A549 (cell line): ENCODE measurements at regions not wholly inside any gene's neighbourhood (a gene's known extent, or its start where the extent isn't known, plus 50 kb on each side); places are given as distances from the start of the nearest gene placed in this dataset.

Experiments used
- ATAC-seq, 2 experiments: fragments of 200-7000 bp in 1 of 2; fragments of >200 bp in 1 of 2; cut with Nextera tagmentation in 1 of 2; cut with Tn5 transposase in 1 of 2; 3 replicates each; pipeline versions ENCODE4 v1.8.0 to v1.9.1; 2018 to 2020; ENCODE audit warnings: mild to moderate bottlenecking in 1 of 2, moderate library complexity in 1 of 2
- CTCF ChIA-PET: fragments of 300-600 bp; sonication (Branson Sonifier 250); formaldehyde crosslinking; extraction: SDS; loops from one replicate; lab custom pipeline; 2021; ENCODE audit warnings: antibody characterized with exemption, inconsistent platforms; lab: Yijun Ruan, JAX
- POLR2A ChIA-PET: fragments of 350-600 bp; formaldehyde crosslinking; extraction: SDS; loops from one replicate; lab custom pipeline; 2021; ENCODE audit warnings: antibody characterized with exemption, inconsistent platforms; lab: Yijun Ruan, JAX
- DNase-seq, 2 experiments: peaks; one replicate each; pipeline versions ENCODE4 v3.0.0 to v3.0.0-alpha.2; 2011 to 2016; ENCODE audit warnings: low read depth in 1 of 2, low spot score in 1 of 2
- FAIRE-seq: peaks from 2 replicates; lab custom pipeline; 2011; peaks lifted over from hg19 to GRCh38; lab: Jason Lieb, UNC
- H3K27ac ChIP-seq, 2 experiments: fragments of >200 bp; sonication (Bioruptor Twin); formaldehyde crosslinking; 3 replicates each; pipeline ENCODE4 v1.5.1; 2016 to 2017
- H3K4me1 ChIP-seq: fragments of >200 bp; sonication (Bioruptor Twin); formaldehyde crosslinking; 3 replicates; pipeline ENCODE4 v1.6.1; 2016
- H3K4me2 ChIP-seq: fragments of >200 bp; sonication (Bioruptor Twin); formaldehyde crosslinking; 3 replicates; pipeline ENCODE4 v1.6.1; 2016
- H3K4me3 ChIP-seq: fragments of >200 bp; sonication (Bioruptor Twin); formaldehyde crosslinking; 3 replicates; pipeline ENCODE4 v1.5.1; 2016
- H3K9me3 ChIP-seq: fragments of >200 bp; sonication (Bioruptor Twin); formaldehyde crosslinking; 3 replicates; pipeline ENCODE4 v1.6.1; 2016
- CHD2 ChIP-seq: fragments of 150-350 bp; IDR thresholded peaks from 2 replicates; pipeline ENCODE4 v1.6.1; 2014; ENCODE audit warnings: low read length; ENCODE audit not compliant: partially characterized antibody
- ELK1 ChIP-seq: fragments of 150-350 bp; IDR thresholded peaks from 2 replicates; pipeline ENCODE4 v1.6.1; 2014; ENCODE audit warnings: low read depth, mild to moderate bottlenecking, low read length
- FOSL2 ChIP-seq, 2 experiments: fragments of 450-650 bp in 1 of 2; fragments of >200 bp in 1 of 2; sonication (Bioruptor Twin) in 1 of 2; formaldehyde crosslinking; IDR thresholded peaks; 2 replicates each; pipeline versions ENCODE4 v1.5.0 to v1.6.1; 2016 to 2020; ENCODE audit warnings: mild to moderate bottlenecking in 1 of 2, moderate library complexity in 1 of 2
- GATA3 ChIP-seq: IDR thresholded peaks from 2 replicates; pipeline ENCODE4 v1.6.1; 2012; ENCODE audit warnings: borderline replicate concordance
- HES2 ChIP-seq: fragments of >200 bp; sonication (Bioruptor Twin); formaldehyde crosslinking; IDR thresholded peaks from 2 replicates; pipeline ENCODE4 v1.6.1; 2016
- HEYL ChIP-seq: fragments of 250-450 bp; sonication (Bioruptor Pico); IDR thresholded peaks from 2 replicates; pipeline ENCODE4 v1.8.0; 2021; ENCODE audit warnings: mild to moderate bottlenecking, moderate library complexity
- HOXA7 ChIP-seq: fragments of 250-450 bp; sonication (Bioruptor Pico); IDR thresholded peaks from 2 replicates; pipeline ENCODE4 v1.5.0; 2020; ENCODE audit warnings: mild to moderate bottlenecking, moderate library complexity
- HOXB13 ChIP-seq: fragments of 250-450 bp; sonication (Bioruptor Pico); IDR thresholded peaks from 2 replicates; pipeline ENCODE4 v1.5.0; 2020; ENCODE audit warnings: low read depth, mild to moderate bottlenecking, moderate library complexity
- JUN ChIP-seq, 2 experiments: fragments of >200 bp; sonication (Bioruptor Twin); formaldehyde crosslinking; IDR thresholded peaks; 2 replicates in 1 of 2; 3 replicates in 1 of 2; pipeline ENCODE4 v1.6.1; 2016 to 2017
- MAX ChIP-seq: IDR thresholded peaks from 2 replicates; pipeline ENCODE4 v1.6.1; 2012
- NFE2L2 ChIP-seq: fragments of 150-350 bp; conservative IDR thresholded peaks from 2 replicates; pipeline ENCODE4 v1.6.1; 2014; ENCODE audit warnings: low read length
- NPAS2 ChIP-seq: fragments of 250-450 bp; sonication (Bioruptor Pico); IDR thresholded peaks from 2 replicates; pipeline ENCODE4 v1.8.0; 2022; ENCODE audit warnings: mild to moderate bottlenecking, moderate library complexity, borderline replicate concordance
- PBX3 ChIP-seq: IDR thresholded peaks from 2 replicates; pipeline ENCODE4 v1.6.1; 2012
- PHF8 ChIP-seq: fragments of 200-600 bp; sonication (generic); IDR thresholded peaks from 2 replicates; pipeline ENCODE4 v1.6.1; 2016; ENCODE audit warnings: low read depth, mild to moderate bottlenecking, antibody characterized with exemption, moderate library complexity, borderline replicate concordance
- POLR2A ChIP-seq: IDR thresholded peaks from 2 replicates; pipeline ENCODE4 v1.6.1; 2012; ENCODE audit warnings: mild to moderate bottlenecking, low read length
- POLR2AphosphoS2 ChIP-seq: conservative IDR thresholded peaks from 2 replicates; pipeline ENCODE4 v1.6.1; 2012; ENCODE audit warnings: low read length, improper control_type of control experiment, inconsistent platforms
- RAD21 ChIP-seq, 2 experiments: fragments of >200 bp in 1 of 2; sonication (Bioruptor Twin) in 1 of 2; formaldehyde crosslinking in 1 of 2; IDR thresholded peaks in 1 of 2; conservative IDR thresholded peaks in 1 of 2; 2 replicates in 1 of 2; 3 replicates in 1 of 2; pipeline ENCODE4 v1.6.1; 2012 to 2018; ENCODE audit warnings: inconsistent platforms in 1 of 2
- RARB ChIP-seq: fragments of 250-450 bp; sonication (Bioruptor Pico); IDR thresholded peaks from 2 replicates; pipeline ENCODE4 v1.8.0; 2021; ENCODE audit warnings: mild to moderate bottlenecking, moderate library complexity
- RCOR1 ChIP-seq: fragments of 150-350 bp; IDR thresholded peaks from 2 replicates; pipeline ENCODE4 v1.6.1; 2014; ENCODE audit warnings: antibody characterized with exemption, low read length, low read depth
- REST ChIP-seq: fragments of 200-600 bp; sonication (generic); IDR thresholded peaks from 2 replicates; pipeline ENCODE4 v1.6.1; 2016; ENCODE audit warnings: antibody characterized with exemption, mild to moderate bottlenecking, moderate library complexity
- RFX5 ChIP-seq: fragments of 450-650 bp; IDR thresholded peaks from 2 replicates; pipeline ENCODE4 v1.7.1; 2014; ENCODE audit warnings: antibody characterized with exemption, mild to moderate bottlenecking, moderate library complexity
- RNF2 ChIP-seq: fragments of 200-600 bp; sonication (generic); IDR thresholded peaks from 2 replicates; pipeline ENCODE4 v1.6.1; 2016; ENCODE audit warnings: low read depth, mild to moderate bottlenecking, antibody characterized with exemption, moderate library complexity, borderline replicate concordance
- ZFP36 ChIP-seq: fragments of 450-650 bp; IDR thresholded peaks from 2 replicates; pipeline ENCODE4 v1.6.1; 2014; ENCODE audit warnings: borderline replicate concordance; ENCODE audit not compliant: partially characterized antibody
- ZSCAN20 ChIP-seq: fragments of 250-450 bp; sonication (Bioruptor Pico); IDR thresholded peaks from 2 replicates; pipeline ENCODE4 v1.8.0; 2022; ENCODE audit warnings: mild to moderate bottlenecking, moderate library complexity
- WGBS: methylation state at CpG from one replicate; pipeline ENCODE4 v1.1.6; 2017; ENCODE audit errors: missing lambda C conversion rate; 5-methylcytosine and 5-hydroxymethylcytosine counted together

- TF ChIP-seq CHD2 = no peak
- no peak for TF ChIP-seq MAX
- TF ChIP-seq JUN (IDR thresholded peaks at IDR 0.05) = no peak
- no peak for TF ChIP-seq HOXB13 (CRISPR knock-in tag)
- no peak for TF ChIP-seq RFX5
- no peak for TF ChIP-seq RAD21 (conservative IDR thresholded peaks at IDR 0.05 in 1 of 2, IDR thresholded peaks at IDR 0.05 in 1 of 2)
- TF ChIP-seq ELK1 = no peak
- no peak for TF ChIP-seq ZSCAN20 (CRISPR knock-in tag)
- no peak for TF ChIP-seq GATA3
- no peak for TF ChIP-seq HOXA7 (CRISPR knock-in tag)
- TF ChIP-seq ZFP36 = no peak
- no peak for TF ChIP-seq PBX3
- no peak for TF ChIP-seq RCOR1
- TF ChIP-seq REST = no peak
- ATAC-seq (no peak), FAIRE-seq (no peak), DNase-seq (no peak)
- H3K9me3 ChIP-seq = no peaks in the 10 kb centered on the region
- ChIA-PET POLR2A (no interaction called here), CTCF (no interaction called here)
- 6% methylated on average over 2 of the region's 2 CpGs for WGBS
- no peak overlapping the region for H3K27ac ChIP-seq
- no peak overlapping the region for H3K4me2 ChIP-seq
- no peak overlapping the region for H3K4me3 ChIP-seq
- no peaks in the 10 kb centered on the region for H3K4me1 ChIP-seq
These were observed 1146.1 kb downstream of the EFNB2 start for GRCh38 chr13:105389373-105389772.

GRCh38 chr13:105377452-105377851 lies 1158.0 kb downstream of the EFNB2 start:
- FAIRE-seq = no peak
- H3K4me2 ChIP-seq = no peak overlapping the region

GRCh38 chr13:105370011-105370650 lies 1165.3 kb downstream of the EFNB2 start:
- Histone ChIP-seq H3K9me3 (no peaks in the 10 kb centered on the region), H3K4me3 (no peak overlapping the region), H3K4me2 (no peak overlapping the region), H3K27ac (no peak overlapping the region), H3K4me1 (no peaks in the 10 kb centered on the region)
- no peak for TF ChIP-seq POLR2AphosphoS2
- TF ChIP-seq FOSL2 (IDR thresholded peaks at IDR 0.05) = no peak
- no peak for TF ChIP-seq FOSL2 (CRISPR knock-in tag; IDR thresholded peaks at IDR 0.05)
- TF ChIP-seq ZSCAN20 (CRISPR knock-in tag) = no peak
- TF ChIP-seq POLR2A = no peak
- no peak for TF ChIP-seq PHF8
- no peak for TF ChIP-seq RARB
- TF ChIP-seq HEYL (CRISPR knock-in tag) = no peak
- no peak for TF ChIP-seq RNF2
- TF ChIP-seq NPAS2 (CRISPR knock-in tag) = no peak
- no peak for TF ChIP-seq CHD2
- TF ChIP-seq HES2 = no peak
- no peak for TF ChIP-seq JUN (IDR thresholded peaks at IDR 0.05)
- no peak for TF ChIP-seq NFE2L2
- WGBS = 15% methylated on average over 2 of the region's 2 CpGs
- no peak for ATAC-seq
- DNase-seq = no peak
- POLR2A ChIA-PET = no interaction called here
- FAIRE-seq = no peak
- CTCF ChIA-PET = no interaction called here

More at GRCh38 chr13:105377452-105377851, 1158.0 kb downstream of the EFNB2 start:
- ATAC-seq (no peak), DNase-seq (no peak)
- TF ChIP-seq HOXA7 (CRISPR knock-in tag) = no peak
- no peak for TF ChIP-seq FOSL2 (IDR thresholded peaks at IDR 0.05)
- no peak for TF ChIP-seq FOSL2 (CRISPR knock-in tag; IDR thresholded peaks at IDR 0.05)
- Histone ChIP-seq H3K4me3 (no peak overlapping the region), H3K9me3 (no peaks in the 10 kb centered on the region), H3K27ac (no peak overlapping the region), H3K4me1 (no peaks in the 10 kb centered on the region)
- 62% methylated on average over 7 of the region's 7 CpGs for whole genome bisulfite sequencing
- ChIA-PET CTCF (no interaction called here), POLR2A (no interaction called here)
